H1 (cell line): ENCODE measurements at regions not wholly inside any gene's neighbourhood (a gene's known extent, or its start where the extent isn't known, plus 50 kb on each side); places are given as distances from the start of the nearest gene placed in this dataset.

ENCODE experiments used
- SAP30 ChIP-seq: fragments of 300-600 bp; sonication (generic); IDR thresholded peaks from 2 replicates; pipeline ENCODE4 v1.7.1; 2012; ENCODE audit warnings: low read length, moderate library complexity, mild to moderate bottlenecking, inconsistent platforms; ENCODE audit not compliant: insufficient read depth, insufficient replicate concordance
- SP4 ChIP-seq: IDR thresholded peaks from 2 replicates; pipeline ENCODE4 v1.6.1; 2012; ENCODE audit warnings: low read length, inconsistent platforms
- SUZ12 ChIP-seq: fragments of 200-600 bp; sonication (generic); IDR thresholded peaks from 2 replicates; pipeline ENCODE4 v1.6.1; 2012; ENCODE audit warnings: mild to moderate bottlenecking, inconsistent platforms, low read length, moderate library complexity, mixed read lengths
- TEAD4 ChIP-seq: IDR thresholded peaks from 2 replicates; pipeline ENCODE4 v1.6.1; 2012; ENCODE audit warnings: low read depth, low read length, inconsistent platforms, mixed read lengths

DNA sequence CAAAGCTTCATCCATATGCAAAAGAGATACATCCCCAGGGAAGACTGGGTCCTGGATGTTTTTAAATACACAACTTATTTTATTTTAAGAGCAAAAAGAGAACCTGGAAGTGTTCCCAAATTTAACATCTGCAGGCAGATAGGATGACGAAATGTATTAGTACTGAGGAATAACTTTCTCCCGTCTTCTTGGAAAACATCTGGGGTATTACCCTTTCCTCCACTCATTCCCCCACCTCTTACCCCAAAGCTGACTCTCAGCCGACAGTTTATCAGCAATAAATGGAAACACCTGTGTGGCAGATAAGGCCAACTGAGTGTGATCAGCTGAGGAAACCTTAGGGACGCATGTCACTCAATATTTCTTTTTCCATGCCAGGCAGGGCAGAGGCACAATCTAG, 435.6 kb upstream of the NPVF start (continued):
- no peak for TF ChIP-seq SAP30
- TF ChIP-seq TEAD4, result no peak
- TF ChIP-seq SUZ12, result no peak
- TF ChIP-seq SP4, result no peak
